HG02970 (cell line): ENCODE measurements at regions not wholly inside any gene's neighbourhood (a gene's known extent, or its start where the extent isn't known, plus 50 kb on each side); places are given as distances from the start of the nearest gene placed in this dataset.
"Not testable (repeated sequence)": the region's sequence is repeated elsewhere in the genome, so short reads cannot be mapped to it uniquely, and the experiment has no call there.

Experiments
- ATAC-seq: cut with Tn5 transposase; IDR thresholded peaks from one replicate; pipeline ENCODE4 v1.9.1; 2021; ENCODE audit warnings: mild to moderate bottlenecking, moderate library complexity, moderate number of reproducible peaks; ENCODE audit not compliant: unreplicated experiment, low FRiP score

GRCh38 chr22:48782326-48782725 is 1045.3 kb downstream of the BRD1 start:
- no peak for ATAC-seq

- no peak for ATAC-seq
These were observed 1045.8 kb downstream of the BRD1 start for GRCh38 chr22:48781868-48782267.

DNA sequence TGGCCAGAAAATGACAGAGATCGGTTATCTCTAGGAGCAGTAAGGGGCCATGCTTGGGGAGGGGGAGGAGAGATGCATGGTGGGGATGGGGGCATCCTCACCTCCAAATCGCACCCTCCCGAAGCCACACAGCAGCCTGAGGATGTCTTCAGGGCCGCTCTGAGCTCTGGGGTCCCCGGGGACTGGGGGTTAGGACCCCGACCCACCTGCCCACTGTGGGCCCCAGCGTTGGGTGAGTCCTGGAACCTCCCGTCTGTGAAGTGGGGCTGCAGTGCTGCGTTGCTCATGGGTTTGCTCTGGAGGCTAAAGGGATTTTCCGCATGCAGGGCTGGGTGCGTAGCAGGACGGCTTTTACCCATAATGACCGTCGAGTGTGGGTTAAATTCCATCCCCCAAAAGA is 1046.3 kb downstream of the BRD1 start:
- no peak for ATAC-seq

DNA sequence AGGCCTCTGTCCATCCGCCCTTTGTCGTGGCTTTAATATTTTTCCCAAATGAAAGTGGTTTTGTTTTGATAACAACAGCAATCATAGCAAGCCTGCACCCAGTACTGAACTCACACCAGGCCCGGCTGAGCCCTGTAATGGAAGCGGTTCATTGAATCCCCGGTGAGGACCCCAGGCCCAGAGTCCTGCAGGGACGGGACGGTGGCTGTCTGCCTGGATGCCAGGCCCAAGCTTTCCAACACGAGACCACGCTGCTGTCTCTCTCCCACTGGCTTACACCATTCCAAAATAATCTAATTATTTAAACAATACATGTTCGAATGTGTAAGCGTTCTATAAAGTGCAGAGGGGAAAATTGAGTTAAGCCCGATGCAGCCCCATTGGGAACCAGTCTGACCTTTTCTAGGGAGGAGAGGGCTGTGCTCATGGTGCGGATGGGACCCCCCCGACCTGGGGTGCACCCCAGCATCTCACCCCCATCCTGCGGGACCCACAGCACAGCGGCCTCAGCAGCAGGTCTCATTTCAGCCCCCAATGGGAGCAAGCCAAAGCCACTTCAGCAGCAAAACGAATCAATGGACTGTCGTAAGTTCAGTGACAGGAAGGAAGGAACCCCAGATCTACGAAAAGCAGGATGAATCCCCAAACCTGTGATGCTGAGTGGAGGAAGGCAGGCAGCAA is 1046.9 kb downstream of the BRD1 start:
- no peak for ATAC-seq

GRCh38 chr22:48779661-48780596 is 1047.7 kb downstream of the BRD1 start:
- no peak for ATAC-seq

DNA sequence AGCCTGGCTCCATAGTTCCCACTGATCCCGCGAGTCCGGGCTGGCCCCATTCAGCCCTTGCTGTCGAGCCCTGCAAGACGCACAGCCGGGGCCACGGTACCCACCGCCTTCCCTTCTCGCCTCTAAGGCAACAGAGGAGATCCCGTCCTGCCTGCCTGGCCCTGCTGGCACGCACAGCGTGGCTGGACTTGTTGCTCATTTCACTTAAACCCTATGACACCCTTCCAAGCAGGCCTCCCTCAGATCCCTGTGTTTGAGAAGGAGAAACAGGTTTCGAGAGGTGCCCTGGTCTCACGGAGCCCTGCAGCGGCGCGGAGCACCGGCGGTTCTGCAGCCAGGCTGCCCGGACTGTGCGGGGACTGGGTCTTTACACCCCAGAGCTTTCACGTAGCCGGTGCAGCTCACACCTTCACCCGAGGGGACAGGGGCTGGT is 1048.4 kb downstream of the BRD1 start:
- ATAC-seq: no peak

GRCh38 chr22:48778308-48779195 is 1049.1 kb downstream of the BRD1 start:
- no peak for ATAC-seq

DNA sequence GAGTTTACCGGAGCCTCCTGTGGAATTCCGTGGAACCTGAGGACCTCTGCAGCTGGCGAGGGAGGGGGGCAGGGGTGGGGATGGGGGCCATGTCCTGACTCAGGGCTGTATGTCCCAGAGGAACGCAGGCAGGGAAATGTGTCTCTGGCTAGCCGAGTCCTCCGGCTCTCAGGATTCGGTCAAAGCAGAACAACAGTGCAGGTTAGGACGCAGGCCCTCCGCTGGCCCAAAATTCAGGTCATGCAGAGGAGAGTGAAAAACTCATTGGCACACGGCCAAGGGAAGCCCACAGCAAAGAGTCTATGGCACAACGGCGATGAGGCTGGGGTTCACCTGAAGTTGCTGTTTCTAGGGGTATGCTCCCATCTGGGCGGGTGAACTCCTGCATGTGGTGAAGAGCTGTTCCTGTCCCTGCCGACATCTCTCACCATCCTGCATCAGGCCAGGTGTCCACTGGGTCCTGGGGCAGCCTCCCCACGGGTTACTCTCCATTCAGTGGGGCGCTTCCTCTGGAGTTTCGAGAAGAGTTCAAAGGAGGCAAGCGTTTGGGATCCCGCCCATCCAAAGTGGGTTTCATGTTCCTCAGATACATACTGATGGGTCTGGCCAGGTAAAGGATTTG is 1055.3 kb downstream of the BRD1 start:
- ATAC-seq: no peak

DNA sequence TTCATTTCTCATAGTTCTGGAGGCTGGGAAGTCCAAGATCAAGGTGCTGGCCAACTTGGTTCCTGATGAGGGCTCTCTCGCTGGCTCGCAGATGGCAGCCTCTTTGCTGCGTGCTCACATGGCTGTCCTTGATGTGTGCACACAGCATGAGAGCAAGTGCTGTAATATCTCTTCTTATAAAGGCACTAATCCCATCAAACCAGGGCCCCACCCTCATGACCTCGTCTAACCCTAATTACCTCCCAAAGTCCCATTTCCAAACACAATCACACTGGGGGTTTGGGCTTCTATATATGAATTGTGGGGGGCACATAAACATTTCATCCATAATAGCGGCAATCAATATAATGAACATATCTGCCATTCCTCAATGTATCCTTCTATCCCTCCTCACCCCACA is 1062.1 kb downstream of the BRD1 start:
- ATAC-seq: no peak

DNA sequence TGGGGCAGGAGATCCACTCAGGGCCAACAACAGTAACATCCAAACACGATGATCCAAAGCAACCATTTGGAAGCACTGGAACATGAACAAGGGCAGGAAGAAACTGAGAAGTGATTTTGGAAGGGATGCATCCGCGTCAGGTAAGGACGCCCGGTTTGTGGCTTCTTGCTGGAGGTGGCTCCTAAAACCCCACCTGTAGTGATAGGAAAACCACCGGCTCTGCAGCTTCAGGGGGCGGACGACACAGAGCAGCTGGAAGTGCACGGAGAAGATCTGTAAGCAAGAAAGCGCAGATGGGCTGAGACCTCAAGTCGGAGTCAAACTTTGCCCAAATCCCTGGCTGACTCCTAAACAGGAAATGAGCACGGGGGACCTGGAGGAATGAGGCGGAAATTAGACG is 1066.1 kb downstream of the BRD1 start:
- ATAC-seq: no peak

DNA sequence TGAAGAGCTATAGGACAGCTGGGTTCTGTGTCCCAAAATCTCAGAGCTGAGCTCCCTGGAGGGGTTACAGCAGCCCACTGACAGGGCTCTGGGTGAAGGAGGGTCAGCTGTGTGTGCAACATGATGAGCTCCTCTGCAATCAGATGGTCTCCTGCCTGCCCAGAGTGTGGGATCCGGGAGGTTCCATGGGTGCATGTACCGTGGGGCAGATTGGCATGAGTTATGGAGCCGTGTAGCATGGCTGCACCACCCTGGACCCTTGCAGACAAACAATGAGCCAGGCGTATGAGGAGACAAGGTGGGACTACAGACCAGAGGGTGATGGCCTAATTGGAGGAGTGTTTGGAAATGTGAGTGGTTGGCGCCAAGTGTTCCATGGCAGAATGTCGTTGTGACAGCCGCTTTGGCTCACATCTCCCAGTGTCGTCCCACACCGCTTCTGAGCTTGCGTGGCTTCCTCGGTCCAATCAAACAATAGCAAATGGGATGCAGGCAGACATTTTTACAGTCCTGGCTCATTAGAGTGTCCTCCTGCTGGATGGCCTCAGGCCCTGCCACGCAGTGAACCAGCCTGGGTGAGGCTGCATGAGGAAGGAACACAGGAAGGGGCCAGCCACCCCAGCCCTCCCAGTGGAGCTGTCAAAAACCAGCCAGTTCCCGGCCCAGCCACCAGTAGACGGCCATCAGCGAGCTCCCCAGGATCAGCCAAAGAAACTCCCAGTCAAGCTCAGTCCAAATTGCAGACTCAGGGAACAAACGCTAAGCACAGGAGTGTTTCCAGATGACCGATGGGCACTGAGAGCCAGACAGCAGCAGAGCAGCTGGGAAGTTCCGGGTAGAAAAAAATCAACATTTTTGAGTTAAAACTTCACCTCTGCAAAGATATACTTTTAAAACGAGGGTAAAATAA is 1066.9 kb downstream of the BRD1 start:
- no peak for ATAC-seq

GRCh38 chr22:48758881-48759875 is 1068.5 kb downstream of the BRD1 start:
- ATAC-seq: no peak

DNA sequence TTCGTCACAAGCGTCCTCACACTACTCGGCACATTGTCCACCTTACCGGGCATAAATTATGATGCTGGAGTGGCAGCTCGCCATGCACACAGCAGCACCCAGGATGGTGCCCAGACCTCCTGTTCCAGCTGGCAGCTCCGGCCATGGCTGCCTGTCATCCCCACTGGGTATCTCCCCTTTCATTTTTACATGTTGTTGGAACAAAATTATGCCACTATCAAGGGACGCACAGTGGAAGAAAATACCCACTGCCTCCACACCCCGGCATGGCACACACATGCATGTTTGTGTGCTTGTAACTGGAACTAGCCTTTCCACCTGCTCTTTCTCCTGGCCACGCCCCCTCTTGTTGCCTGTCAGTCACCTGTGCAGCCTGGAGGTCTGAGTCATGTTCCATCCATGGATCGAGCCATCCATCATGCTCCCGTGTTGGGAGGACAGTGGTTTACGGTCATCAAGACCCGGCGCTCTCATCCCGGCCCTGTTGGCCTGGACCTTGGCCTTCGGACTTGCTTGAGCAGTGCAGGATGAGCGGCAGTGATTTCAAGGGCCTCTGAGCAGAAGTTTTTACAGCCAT is 1069.6 kb downstream of the BRD1 start:
- no peak for ATAC-seq

DNA sequence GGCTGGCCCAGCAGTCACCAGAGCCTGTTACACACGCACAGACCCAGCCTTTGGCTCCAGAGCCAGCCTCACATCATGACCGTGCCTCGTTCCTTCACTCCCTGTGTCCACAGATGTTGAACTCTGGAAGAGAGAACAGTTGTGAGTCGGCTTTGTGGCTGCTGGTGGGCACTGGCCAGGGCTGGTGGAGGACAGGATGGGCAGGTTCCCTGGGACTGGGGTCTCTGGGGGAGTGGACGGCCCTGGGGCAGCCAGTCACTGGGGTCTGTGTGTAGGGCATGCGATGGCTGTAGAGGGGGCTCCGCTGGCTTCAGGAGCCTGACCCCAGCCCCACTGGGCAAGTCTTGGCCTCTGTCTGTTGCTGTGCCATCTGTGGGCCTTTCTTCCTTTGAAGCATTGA is 1070.1 kb downstream of the BRD1 start:
- no peak for ATAC-seq

- not testable (repeated sequence) for ATAC-seq
These were observed 1070.5 kb downstream of the BRD1 start for GRCh38 chr22:48757135-48757534.

- ATAC-seq: no peak
These were observed 1071.2 kb downstream of the BRD1 start for GRCh38 chr22:48756146-48757111.
